Upper lobe of right lung (tissue), 1 donor: ENCODE measurements at regions not wholly inside any gene's neighbourhood (a gene's known extent, or its start where the extent isn't known, plus 50 kb on each side); places are given as distances from the start of the nearest gene placed in this dataset.

Source experiments
- ATAC-seq: fragments of 200-7000 bp; cut with Tn5 transposase; one replicate; pipeline ENCODE4 v1.9.1; 2020; ENCODE audit warnings: mild to moderate bottlenecking, moderate library complexity
- DNase-seq: peaks from one replicate; pipeline ENCODE4 v3.0.0-alpha.2; 2020
- H3K27ac ChIP-seq: fragments of 200-600 bp; one replicate; pipeline ENCODE4 v1.8.0; 2022
- H3K27me3 ChIP-seq: fragments of 200-600 bp; one replicate; pipeline ENCODE4 v1.8.0; 2022; ENCODE audit warnings: mild to moderate bottlenecking
- H3K36me3 ChIP-seq: fragments of 200-600 bp; one replicate; pipeline ENCODE4 v1.8.0; 2022
- H3K4me1 ChIP-seq: fragments of 200-600 bp; one replicate; pipeline ENCODE4 v1.8.0; 2022
- H3K4me3 ChIP-seq: fragments of 200-600 bp; one replicate; pipeline ENCODE4 v1.8.0; 2022; ENCODE audit warnings: mild to moderate bottlenecking
- H3K9me3 ChIP-seq: fragments of 200-600 bp; one replicate; pipeline ENCODE4 v1.8.0; 2022
- intact Hi-C: fragments of 100-400 bp; cut with DNase I; formaldehyde crosslinking; loops from one replicate; pipeline ENCODE4 v1.11.0; 2022
- TF ChIP-seq, protein P1 (sequence below): fragments of 200-600 bp; IDR thresholded peaks from one replicate; pipeline ENCODE4 v1.8.0; 2022; ENCODE audit warnings: antibody characterized with exemption
- donor health status: DM: no; HTN: yes; CAD: no; lungs with severe emphysema.

DNA sequence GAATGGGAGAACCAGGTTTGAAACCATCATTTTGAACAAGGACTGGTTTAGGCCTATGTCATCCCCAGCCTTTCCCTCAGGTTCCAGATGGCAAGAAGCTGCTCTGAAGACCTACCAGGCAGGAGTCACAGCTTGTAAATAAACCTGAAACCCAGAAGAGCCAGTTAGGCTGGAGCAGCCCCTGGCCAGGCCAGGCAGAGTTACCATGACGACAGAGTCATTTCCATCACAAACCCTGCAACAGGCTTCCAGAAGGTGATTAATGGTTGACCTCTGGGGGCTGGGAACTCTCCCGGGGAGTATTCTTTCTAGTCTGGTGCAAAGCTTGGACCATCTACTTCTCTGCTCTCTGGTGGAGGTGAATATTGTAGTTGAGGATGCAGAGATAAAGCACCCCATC is 164.1 kb upstream of the NCAM1 start:
- H3K9me3 ChIP-seq: no peaks in the 10 kb centered on the region
- no peak overlapping the region for H3K4me3 ChIP-seq
- no peak for DNase-seq
- TF ChIP-seq, protein P1, sequence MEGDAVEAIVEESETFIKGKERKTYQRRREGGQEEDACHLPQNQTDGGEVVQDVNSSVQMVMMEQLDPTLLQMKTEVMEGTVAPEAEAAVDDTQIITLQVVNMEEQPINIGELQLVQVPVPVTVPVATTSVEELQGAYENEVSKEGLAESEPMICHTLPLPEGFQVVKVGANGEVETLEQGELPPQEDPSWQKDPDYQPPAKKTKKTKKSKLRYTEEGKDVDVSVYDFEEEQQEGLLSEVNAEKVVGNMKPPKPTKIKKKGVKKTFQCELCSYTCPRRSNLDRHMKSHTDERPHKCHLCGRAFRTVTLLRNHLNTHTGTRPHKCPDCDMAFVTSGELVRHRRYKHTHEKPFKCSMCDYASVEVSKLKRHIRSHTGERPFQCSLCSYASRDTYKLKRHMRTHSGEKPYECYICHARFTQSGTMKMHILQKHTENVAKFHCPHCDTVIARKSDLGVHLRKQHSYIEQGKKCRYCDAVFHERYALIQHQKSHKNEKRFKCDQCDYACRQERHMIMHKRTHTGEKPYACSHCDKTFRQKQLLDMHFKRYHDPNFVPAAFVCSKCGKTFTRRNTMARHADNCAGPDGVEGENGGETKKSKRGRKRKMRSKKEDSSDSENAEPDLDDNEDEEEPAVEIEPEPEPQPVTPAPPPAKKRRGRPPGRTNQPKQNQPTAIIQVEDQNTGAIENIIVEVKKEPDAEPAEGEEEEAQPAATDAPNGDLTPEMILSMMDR: no peak
- peaks cover 6% of the 10 kb centered on the region for H3K4me1 ChIP-seq
- no peak for ATAC-seq
- H3K27ac ChIP-seq: no peak overlapping the region
- intact Hi-C loops: no loop called here
- no peaks in the 10 kb centered on the region for H3K36me3 ChIP-seq
- H3K27me3 ChIP-seq: no peaks in the 10 kb centered on the region

DNA sequence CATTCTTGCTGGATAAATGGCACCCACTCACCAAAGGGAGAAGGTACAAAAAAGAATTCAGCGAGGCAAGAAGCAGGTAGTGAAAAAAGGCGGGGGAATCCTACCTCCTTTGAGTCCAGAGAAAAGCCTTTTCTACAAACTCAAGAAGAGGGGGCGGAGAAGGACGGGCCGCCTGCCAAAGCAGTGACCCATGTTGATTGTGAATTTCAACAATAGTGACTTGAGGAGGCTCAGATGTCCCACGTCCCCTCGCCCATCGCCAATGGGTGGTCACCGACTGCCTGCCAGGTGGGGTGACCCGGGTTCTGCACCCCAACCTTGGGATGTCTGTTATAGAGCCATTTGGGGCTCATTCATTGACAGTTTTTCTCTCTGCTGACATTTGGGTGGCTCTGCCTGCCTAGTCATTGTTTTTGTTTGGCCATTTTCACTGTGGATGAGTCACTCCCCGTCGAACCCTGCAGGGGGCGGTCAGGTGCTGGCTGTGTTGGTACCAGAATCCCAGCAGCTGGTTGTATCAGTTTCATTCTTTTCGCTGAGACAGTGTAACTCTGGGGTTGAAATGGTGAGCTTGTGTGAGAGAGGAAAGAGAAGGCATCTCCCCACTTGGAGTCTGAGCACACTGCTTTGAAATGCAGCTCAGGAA is 163.4 kb upstream of the NCAM1 start:
- Histone ChIP-seq H3K4me3 (no peak overlapping the region), H3K27me3 (no peaks in the 10 kb centered on the region), H3K4me1 (peaks cover 6% of the 10 kb centered on the region), H3K9me3 (no peaks in the 10 kb centered on the region), H3K27ac (no peak overlapping the region), H3K36me3 (no peaks in the 10 kb centered on the region)
- ATAC-seq (no peak), DNase-seq (no peak)
- TF ChIP-seq, protein P1: no peak
- intact Hi-C loops: no loop called here

DNA sequence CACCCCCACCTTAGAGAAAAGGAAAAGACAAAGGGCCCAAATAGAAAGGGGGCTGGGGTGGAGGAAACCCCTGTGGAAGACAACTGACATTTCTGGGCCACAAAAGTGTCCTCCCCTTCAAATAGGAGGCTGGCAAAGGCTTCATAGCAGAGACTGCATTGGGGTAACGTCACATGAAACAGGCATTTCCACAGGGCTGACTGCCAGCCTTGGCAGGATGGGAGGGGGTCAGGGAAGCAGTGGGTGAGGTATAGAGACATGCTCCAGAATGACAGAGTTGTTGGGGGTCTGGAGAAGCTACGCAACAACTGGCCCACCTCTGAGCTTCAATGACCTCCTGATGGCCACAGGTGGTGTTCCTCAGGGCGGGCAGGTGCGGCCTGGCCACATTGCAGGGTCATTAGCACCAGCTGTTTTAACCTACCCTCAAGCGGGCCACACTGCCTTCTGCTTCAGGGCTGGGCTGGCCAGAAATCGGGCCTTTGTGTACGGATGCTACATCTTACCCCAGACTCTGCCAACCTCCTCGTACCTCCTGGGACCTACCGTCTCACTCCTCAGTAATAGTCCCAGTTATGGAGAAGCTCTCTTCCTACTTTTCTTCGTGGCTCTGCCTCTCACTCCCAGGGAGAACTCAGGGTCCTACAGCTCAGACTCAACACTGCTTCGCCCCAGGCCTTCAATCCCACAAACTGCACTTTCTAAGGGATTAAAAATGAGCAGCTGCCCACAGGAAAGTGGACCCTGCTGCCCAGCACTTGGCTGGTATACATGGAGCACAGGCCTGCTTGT is 160.0 kb upstream of the NCAM1 start:
- H3K36me3 ChIP-seq: no peaks in the 10 kb centered on the region
- H3K4me1 ChIP-seq: no peaks in the 10 kb centered on the region
- ATAC-seq (no peak), DNase-seq (no peak)
- H3K4me3 ChIP-seq: no peak overlapping the region
- TF ChIP-seq, protein P1: no peak
- H3K9me3 ChIP-seq: no peaks in the 10 kb centered on the region
- no peaks in the 10 kb centered on the region for H3K27me3 ChIP-seq
- H3K27ac ChIP-seq: no peak overlapping the region
- intact Hi-C loops: no loop called here

DNA sequence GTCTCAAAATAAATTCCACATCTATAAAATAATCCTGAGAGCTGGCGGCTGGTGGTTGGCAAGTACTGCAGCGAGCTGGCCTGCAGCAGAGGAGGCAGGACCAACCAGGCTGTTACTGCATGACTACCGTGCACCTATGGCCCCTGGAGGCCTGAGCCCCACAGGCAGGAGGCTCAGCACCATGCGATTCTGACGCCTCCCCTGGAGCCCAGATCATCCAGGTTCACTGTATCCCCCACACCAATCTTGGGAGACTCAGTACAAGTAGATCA is 159.5 kb upstream of the NCAM1 start:
- intact Hi-C loops: no loop called here
- DNase-seq: no peak
- Histone ChIP-seq H3K9me3 (no peaks in the 10 kb centered on the region), H3K27ac (no peak overlapping the region), H3K36me3 (no peaks in the 10 kb centered on the region), H3K27me3 (no peaks in the 10 kb centered on the region), H3K4me3 (no peak overlapping the region), H3K4me1 (no peaks in the 10 kb centered on the region)
- no peak for ATAC-seq
- TF ChIP-seq, protein P1: no peak

DNA sequence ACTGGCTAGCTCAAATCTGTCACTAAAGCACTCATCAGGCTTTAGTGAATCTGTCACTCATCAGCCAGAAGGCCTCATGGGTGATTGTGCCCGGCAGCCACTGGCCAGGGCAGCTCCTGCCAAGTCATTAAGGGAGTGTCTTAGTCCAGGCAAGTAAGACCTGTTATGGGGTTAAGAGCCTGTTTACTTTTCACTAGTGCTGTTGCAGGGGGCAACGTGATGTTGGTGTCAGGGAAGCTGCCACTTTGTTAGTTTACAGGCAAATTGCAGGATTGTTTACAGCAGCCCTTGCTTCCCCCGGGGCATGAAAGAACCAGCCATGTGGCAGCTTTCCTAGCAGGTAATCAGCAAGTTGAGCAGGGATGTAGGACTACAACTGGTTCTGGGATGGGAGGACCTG is 155.6 kb upstream of the NCAM1 start:
- no peak for DNase-seq
- intact Hi-C loops: no loop called here

More for the DNA sequence above, 155.6 kb upstream of the NCAM1 start:
- no peaks in the 10 kb centered on the region for H3K9me3 ChIP-seq
- TF ChIP-seq, protein P1: no peak
- no peaks in the 10 kb centered on the region for H3K4me1 ChIP-seq
- H3K36me3 ChIP-seq: no peaks in the 10 kb centered on the region
- no peak overlapping the region for H3K27ac ChIP-seq
- no peak for ATAC-seq
- no peak overlapping the region for H3K4me3 ChIP-seq
- no peaks in the 10 kb centered on the region for H3K27me3 ChIP-seq
